Fibroblast of villous mesenchyme (primary cell): ENCODE measurements at regions not wholly inside any gene's neighbourhood (a gene's known extent, or its start where the extent isn't known, plus 50 kb on each side); places are given as distances from the start of the nearest gene placed in this dataset.

ENCODE experiments used
- DNase-seq: peaks from one replicate; pipeline ENCODE4 v3.0.0-alpha.2; 2010; ENCODE audit warnings: low read depth
- H3K4me3 ChIP-seq: 2 replicates; pipeline ENCODE4 v1.5.1; 2011; ENCODE audit warnings: low read depth, mild to moderate bottlenecking, low read length
- CTCF ChIP-seq: IDR thresholded peaks from 2 replicates; pipeline ENCODE4 v1.5.1; 2012; ENCODE audit warnings: low read depth, mild to moderate bottlenecking, low read length; ENCODE audit not compliant: insufficient read depth

GRCh38 chr18:61201511-61201910 is 131.7 kb upstream of the CDH20 start:
- no peak for TF ChIP-seq CTCF
- no peak for DNase-seq
- no peak overlapping the region for H3K4me3 ChIP-seq

- TF ChIP-seq CTCF = no peak
- no peak overlapping the region for H3K4me3 ChIP-seq
- DNase-seq = no peak
These were observed 130.1 kb upstream of the CDH20 start for GRCh38 chr18:61203151-61203550.

DNA sequence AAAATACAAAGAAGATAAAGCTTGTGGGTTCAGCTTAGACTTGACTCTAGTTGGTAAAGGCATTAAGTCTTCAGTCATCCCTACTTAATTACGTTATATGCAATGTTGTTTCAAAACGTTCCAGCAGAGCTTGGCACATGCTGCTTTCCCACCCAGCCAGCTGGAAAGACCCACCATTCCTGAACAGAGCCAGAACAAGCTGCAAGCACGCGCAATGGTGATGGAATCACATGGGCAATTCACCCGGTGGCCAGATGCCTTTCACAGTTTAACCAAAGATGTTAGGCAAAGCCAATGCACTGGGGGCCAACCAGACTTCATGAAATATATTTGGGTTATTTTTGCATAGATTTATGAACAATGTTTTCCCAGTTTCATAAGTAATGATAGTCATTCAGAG is 123.4 kb upstream of the CDH20 start:
- no peak for DNase-seq
- no peak overlapping the region for H3K4me3 ChIP-seq
- TF ChIP-seq CTCF = no peak

DNA sequence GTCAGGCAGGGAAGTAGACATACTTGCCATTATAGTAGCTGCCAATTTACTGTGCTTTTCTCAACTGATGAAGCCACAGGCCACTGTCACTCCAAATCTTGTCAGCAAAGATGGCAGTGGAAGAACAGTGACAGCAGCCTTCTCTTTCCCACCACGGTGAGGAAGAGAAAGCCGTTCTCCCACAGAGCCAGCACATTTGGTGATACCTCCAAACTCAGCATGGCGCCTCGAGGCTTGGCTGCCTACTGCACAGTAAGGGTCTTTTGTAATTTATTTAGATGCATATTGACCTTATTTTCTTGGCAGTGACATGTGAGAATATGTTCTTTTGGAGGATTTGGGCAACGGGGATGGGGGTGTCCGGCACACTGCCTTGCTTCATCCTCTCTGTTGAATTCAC is 117.2 kb upstream of the CDH20 start:
- no peak for TF ChIP-seq CTCF
- H3K4me3 ChIP-seq = no peak overlapping the region
- no peak for DNase-seq

DNA sequence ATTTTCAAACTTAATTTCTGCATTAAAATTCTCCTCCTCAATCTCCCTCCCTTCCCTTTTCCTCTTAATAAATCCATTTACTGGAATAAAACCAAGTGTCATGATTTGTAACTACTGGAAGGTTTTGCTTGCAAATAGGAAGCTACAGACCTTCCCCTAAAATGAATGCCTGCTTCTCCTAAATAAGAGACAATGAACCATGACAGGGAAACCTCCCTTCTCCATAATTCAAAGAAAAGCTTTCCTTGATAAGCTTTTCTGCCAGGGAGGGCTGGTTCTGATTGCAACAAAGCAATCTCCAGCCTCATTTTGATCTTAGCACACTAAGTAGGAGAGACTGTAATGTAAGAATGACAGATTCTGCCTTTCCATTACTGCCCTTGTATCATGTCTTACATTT is 111.0 kb upstream of the CDH20 start:
- TF ChIP-seq CTCF = no peak
- no peak for DNase-seq
- H3K4me3 ChIP-seq = no peak overlapping the region

GRCh38 chr18:61225336-61225735 is 107.9 kb upstream of the CDH20 start:
- no peak for DNase-seq
- no peak for TF ChIP-seq CTCF
- H3K4me3 ChIP-seq = no peak overlapping the region

GRCh38 chr18:61236356-61237057 is 96.7 kb upstream of the CDH20 start:
- no peak overlapping the region for H3K4me3 ChIP-seq
- DNase-seq = no peak
- no peak for TF ChIP-seq CTCF
